Lower lobe of right lung (tissue), 2 donors: ENCODE measurements at regions not wholly inside any gene's neighbourhood (a gene's known extent, or its start where the extent isn't known, plus 50 kb on each side); places are given as distances from the start of the nearest gene placed in this dataset.

Source experiments
- ATAC-seq, 2 donors: fragments of 200-7000 bp; cut with Tn5 transposase; one replicate each; pipeline ENCODE4 v1.9.1; 2020 to 2022; ENCODE audit warnings: mild to moderate bottlenecking in 2 of 2, moderate library complexity in 2 of 2
- DNase-seq: peaks from one replicate; pipeline ENCODE4 v3.0.0-alpha.2; 2020
- H3K27ac ChIP-seq: fragments of 200-600 bp; one replicate; pipeline ENCODE4 v1.8.0; 2022
- H3K27me3 ChIP-seq: fragments of 200-600 bp; one replicate; pipeline ENCODE4 v1.8.0; 2022; ENCODE audit warnings: low read depth
- H3K36me3 ChIP-seq: fragments of 200-600 bp; one replicate; pipeline ENCODE4 v1.8.0; 2022; ENCODE audit warnings: mild to moderate bottlenecking
- H3K4me1 ChIP-seq: fragments of 200-600 bp; one replicate; pipeline ENCODE4 v1.8.0; 2022
- H3K4me3 ChIP-seq: fragments of 200-600 bp; one replicate; pipeline ENCODE4 v1.8.0; 2022; ENCODE audit warnings: mild to moderate bottlenecking
- H3K9me3 ChIP-seq: fragments of 200-600 bp; one replicate; pipeline ENCODE4 v1.8.0; 2022
- CTCF ChIP-seq: fragments of 200-600 bp; IDR thresholded peaks from one replicate; pipeline ENCODE4 v1.8.0; 2022; ENCODE audit warnings: antibody characterized with exemption, mild to moderate bottlenecking
- intact Hi-C: fragments of 100-400 bp; cut with DNase I; formaldehyde crosslinking; loops from one replicate; pipeline ENCODE4 v1.11.0; 2022
- donor health status: DM: no; HTN: yes; CAD: no; lungs with severe emphysema.

DNA sequence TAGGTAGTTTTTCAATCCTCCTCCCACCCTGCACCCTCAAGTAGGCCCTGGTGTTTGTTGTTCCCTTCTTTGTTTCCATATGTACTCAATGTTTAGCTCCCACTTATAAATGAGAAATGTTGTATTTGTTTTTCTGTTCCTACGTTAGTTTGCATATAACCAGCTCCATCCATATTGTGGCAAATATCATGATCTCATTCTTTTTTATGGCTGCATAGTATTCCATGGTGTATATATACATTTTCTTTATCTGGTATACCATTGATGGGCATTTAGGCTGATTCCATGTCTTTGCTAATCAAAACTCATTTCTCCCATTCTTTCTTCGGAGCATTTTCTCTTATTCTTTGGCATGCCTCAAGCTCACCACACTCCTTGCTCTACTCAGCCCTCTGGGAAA lies 789.6 kb upstream of the KCND2 start:
- Histone ChIP-seq H3K27ac (no peak overlapping the region), H3K27me3 (no peaks in the 10 kb centered on the region), H3K4me3 (no peak overlapping the region), H3K4me1 (no peaks in the 10 kb centered on the region), H3K36me3 (no peaks in the 10 kb centered on the region), H3K9me3 (no peaks in the 10 kb centered on the region)
- intact Hi-C loops, result no loop called here
- no peak for TF ChIP-seq CTCF
- DNase-seq (no peak), ATAC-seq (no peak)

DNA sequence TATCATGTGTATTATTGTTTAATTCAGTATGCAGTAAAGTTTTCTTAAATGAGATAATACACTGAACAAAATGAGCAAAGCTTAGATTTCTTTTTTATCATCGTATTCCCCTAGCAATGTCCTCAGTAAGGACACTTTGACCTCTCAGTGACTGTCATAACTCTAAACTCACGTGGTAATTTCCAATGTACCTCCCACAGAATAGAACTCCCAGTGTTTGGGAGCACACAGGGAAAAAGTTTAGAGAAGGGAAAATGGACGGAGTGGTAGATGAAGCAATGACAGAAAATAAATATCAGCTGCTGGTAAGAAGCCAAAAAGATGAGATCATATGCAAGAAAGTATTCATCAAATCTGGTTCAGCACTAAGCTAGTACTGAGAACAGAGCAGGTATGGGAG lies 758.6 kb upstream of the KCND2 start:
- Histone ChIP-seq H3K27me3 (no peaks in the 10 kb centered on the region), H3K27ac (no peak overlapping the region), H3K4me1 (no peaks in the 10 kb centered on the region), H3K9me3 (no peaks in the 10 kb centered on the region), H3K36me3 (no peaks in the 10 kb centered on the region), H3K4me3 (no peak overlapping the region)
- intact Hi-C loops, result no loop called here
- no peak for DNase-seq
- TF ChIP-seq CTCF, result no peak
- no peak for ATAC-seq

GRCh38 chr7:119515214-119515613 lies 757.8 kb upstream of the KCND2 start:
- no peak for DNase-seq
- Histone ChIP-seq H3K9me3 (no peaks in the 10 kb centered on the region), H3K27ac (no peak overlapping the region), H3K27me3 (no peaks in the 10 kb centered on the region), H3K36me3 (no peaks in the 10 kb centered on the region), H3K4me1 (no peaks in the 10 kb centered on the region), H3K4me3 (no peak overlapping the region)
- intact Hi-C loops, result no loop called here
- no peak for ATAC-seq
- TF ChIP-seq CTCF, result no peak

- no peaks in the 10 kb centered on the region for H3K4me1 ChIP-seq
- H3K27ac ChIP-seq, result no peak overlapping the region
- intact Hi-C loops, result no loop called here
- H3K4me3 ChIP-seq, result no peak overlapping the region
- no peak for TF ChIP-seq CTCF
- H3K9me3 ChIP-seq, result no peaks in the 10 kb centered on the region
- H3K36me3 ChIP-seq, result no peaks in the 10 kb centered on the region
- DNase-seq (no peak), ATAC-seq (no peak)
- no peaks in the 10 kb centered on the region for H3K27me3 ChIP-seq
These were observed 757.0 kb upstream of the KCND2 start for GRCh38 chr7:119515962-119516361.

DNA sequence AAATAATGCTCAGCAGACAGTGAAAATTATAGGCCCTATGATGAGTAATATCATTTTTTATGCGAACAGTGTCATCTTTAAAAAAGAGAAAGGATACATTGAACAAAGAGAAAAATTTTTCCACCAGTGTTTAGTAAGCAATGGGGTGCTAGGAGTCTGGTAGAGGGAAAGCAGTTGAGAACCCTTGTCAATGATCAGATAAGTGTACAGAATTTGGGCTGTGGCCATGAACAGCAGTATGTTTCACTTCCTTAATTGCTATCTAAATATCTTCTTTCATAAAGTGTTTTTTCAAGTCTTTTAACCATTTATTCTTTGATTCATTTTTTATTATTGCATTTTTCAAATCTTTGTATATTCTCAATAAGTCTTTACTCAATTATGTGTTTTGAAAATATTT lies 750.7 kb upstream of the KCND2 start:
- intact Hi-C loops, result no loop called here
- no peak for ATAC-seq
- no peaks in the 10 kb centered on the region for H3K36me3 ChIP-seq
- DNase-seq, result no peak
- no peak overlapping the region for H3K4me3 ChIP-seq
- H3K4me1 ChIP-seq, result no peaks in the 10 kb centered on the region
- no peak overlapping the region for H3K27ac ChIP-seq
- no peak for TF ChIP-seq CTCF
- H3K27me3 ChIP-seq, result no peaks in the 10 kb centered on the region
- H3K9me3 ChIP-seq, result peaks cover 6% of the 10 kb centered on the region

DNA sequence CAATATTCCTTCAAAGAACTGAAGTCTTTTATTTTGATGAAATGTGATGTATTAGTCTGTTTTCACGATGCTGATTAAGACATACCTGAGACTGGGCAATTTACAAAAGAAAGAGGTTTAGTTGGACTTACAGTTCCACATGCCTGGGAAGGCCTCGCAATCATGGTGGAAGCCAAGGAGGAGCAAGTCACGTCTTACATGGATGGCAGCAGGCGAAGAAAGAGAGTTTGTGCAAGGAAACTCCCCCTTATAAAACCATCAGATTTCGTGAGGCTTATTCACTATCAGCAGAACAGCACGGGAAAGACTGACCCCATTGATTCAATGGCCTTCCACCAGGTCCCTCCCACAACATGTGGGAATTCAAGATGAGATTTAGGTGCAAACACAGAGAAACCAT lies 750.3 kb upstream of the KCND2 start:
- no peak for TF ChIP-seq CTCF
- no peak for ATAC-seq
- H3K9me3 ChIP-seq, result peaks cover 6% of the 10 kb centered on the region
- no peak overlapping the region for H3K4me3 ChIP-seq
- H3K4me1 ChIP-seq, result no peaks in the 10 kb centered on the region
- DNase-seq, result no peak
- H3K36me3 ChIP-seq, result no peaks in the 10 kb centered on the region
- H3K27ac ChIP-seq, result no peak overlapping the region
- no peaks in the 10 kb centered on the region for H3K27me3 ChIP-seq
- intact Hi-C loops, result no loop called here
